ENCODE measurements at regions not wholly inside any gene's neighbourhood (a gene's known extent, or its start where the extent isn't known, plus 50 kb on each side); places are given as distances from the start of the nearest gene placed in this dataset.
A peak's percentile ranks its signal among the peaks of the same experiment; 100 is the strongest.

GRCh38 chr3:106210923-106211322 lies 342.1 kb upstream of the CBLB start:
- in situ Hi-C loops (cut with HindIII; ENCODE audit: low pct_ligation_motif_present, low sequenced_read_pairs) = no loop called here
- H3K4me3 ChIP-seq (ENCODE audit: low read depth, low read length) = no peak overlapping the region
- no peaks in the 10 kb centered on the region for H3K36me3 ChIP-seq (replicated peaks)
- no peak for TF ChIP-seq CTCF (IDR thresholded peaks at IDR 0.05; ENCODE audit: low read depth, low read length, missing control alignments)
- DNase-seq = no peak
- no peaks in the 10 kb centered on the region for H3K27me3 ChIP-seq (replicated peaks)
- no peak overlapping the region for H3K27ac ChIP-seq

- no peaks in the 10 kb centered on the region for H3K27me3 ChIP-seq (replicated peaks)
- DNase-seq = no peak
- in situ Hi-C loops (cut with HindIII; ENCODE audit: low pct_ligation_motif_present, low sequenced_read_pairs) = no loop called here
- H3K36me3 ChIP-seq (replicated peaks) = no peaks in the 10 kb centered on the region
- no peak overlapping the region for H3K4me3 ChIP-seq (ENCODE audit: low read depth, low read length)
- no peak overlapping the region for H3K27ac ChIP-seq
- TF ChIP-seq CTCF (IDR thresholded peaks at IDR 0.05; ENCODE audit: low read depth, low read length, missing control alignments) = no peak
These were observed 343.9 kb upstream of the CBLB start for GRCh38 chr3:106212665-106213222.

GRCh38 chr3:106213954-106214353 lies 345.1 kb upstream of the CBLB start:
- in situ Hi-C loops (cut with HindIII; ENCODE audit: low pct_ligation_motif_present, low sequenced_read_pairs) = no loop called here
- H3K36me3 ChIP-seq (replicated peaks) = no peaks in the 10 kb centered on the region
- no peak overlapping the region for H3K27ac ChIP-seq
- H3K4me3 ChIP-seq (ENCODE audit: low read depth, low read length) = no peak overlapping the region
- no peak for TF ChIP-seq CTCF (IDR thresholded peaks at IDR 0.05; ENCODE audit: low read depth, low read length, missing control alignments)
- no peak for DNase-seq
- no peaks in the 10 kb centered on the region for H3K27me3 ChIP-seq (replicated peaks)

- no peaks in the 10 kb centered on the region for H3K36me3 ChIP-seq (replicated peaks)
- H3K27me3 ChIP-seq (replicated peaks) = no peaks in the 10 kb centered on the region
- no peak overlapping the region for H3K27ac ChIP-seq
- no peak for DNase-seq
- H3K4me3 ChIP-seq (ENCODE audit: low read depth, low read length) = no peak overlapping the region
- TF ChIP-seq CTCF (IDR thresholded peaks at IDR 0.05; ENCODE audit: low read depth, low read length, missing control alignments) = no peak
- in situ Hi-C loops (cut with HindIII; ENCODE audit: low pct_ligation_motif_present, low sequenced_read_pairs) = no loop called here
These were observed 345.8 kb upstream of the CBLB start for GRCh38 chr3:106214641-106215040.

- Histone ChIP-seq H3K36me3 (replicated peaks) (no peaks in the 10 kb centered on the region), H3K4me3 (ENCODE audit: low read depth, low read length) (no peak overlapping the region), H3K27ac (no peak overlapping the region), H3K27me3 (replicated peaks) (no peaks in the 10 kb centered on the region)
- in situ Hi-C loops (cut with HindIII; ENCODE audit: low pct_ligation_motif_present, low sequenced_read_pairs) = no loop called here
- peak; percentile 65 for DNase-seq
- TF ChIP-seq CTCF (IDR thresholded peaks at IDR 0.05; ENCODE audit: low read depth, low read length, missing control alignments) = no peak
These were observed 346.2 kb upstream of the CBLB start for GRCh38 chr3:106215047-106215446.

GRCh38 chr3:106217745-106218144 lies 348.9 kb upstream of the CBLB start:
- DNase-seq = no peak
- in situ Hi-C loops (cut with HindIII; ENCODE audit: low pct_ligation_motif_present, low sequenced_read_pairs) = no loop called here
- TF ChIP-seq CTCF (IDR thresholded peaks at IDR 0.05; ENCODE audit: low read depth, low read length, missing control alignments) = no peak

More at GRCh38 chr3:106217745-106218144, 348.9 kb upstream of the CBLB start:
- no peaks in the 10 kb centered on the region for H3K36me3 ChIP-seq (replicated peaks)
- H3K4me3 ChIP-seq (ENCODE audit: low read depth, low read length) = no peak overlapping the region
- H3K27me3 ChIP-seq (replicated peaks) = no peaks in the 10 kb centered on the region
- H3K27ac ChIP-seq = no peak overlapping the region

All from brain microvascular endothelial cell (primary cell).